Adipocyte (in vitro differentiated cells): ENCODE measurements at regions not wholly inside any gene's neighbourhood (a gene's known extent, or its start where the extent isn't known, plus 50 kb on each side); places are given as distances from the start of the nearest gene placed in this dataset.
"Not testable (repeated sequence)": the region's sequence is repeated elsewhere in the genome, so short reads cannot be mapped to it uniquely, and the experiment has no call there.

ENCODE experiments used
- DNase-seq: peaks from one replicate; pipeline ENCODE4 v3.0.0-alpha.2; 2015; ENCODE audit warnings: low read depth
- H3K27me3 ChIP-seq: replicated peaks from 2 replicates; pipeline ENCODE4 v1.7.0; 2013; ENCODE audit warnings: mild to moderate bottlenecking, low read length, moderate library complexity; ENCODE audit not compliant: control insufficient read depth, insufficient read depth
- H3K36me3 ChIP-seq: 2 replicates; pipeline ENCODE4 v1.7.0; 2013; ENCODE audit warnings: low read length, mild to moderate bottlenecking, moderate library complexity; ENCODE audit not compliant: control insufficient read depth, insufficient read depth, severe bottlenecking
- H3K4me1 ChIP-seq: 2 replicates; pipeline ENCODE4 v1.7.0; 2013; ENCODE audit warnings: mild to moderate bottlenecking, low read length, moderate library complexity; ENCODE audit not compliant: control insufficient read depth, insufficient read depth
- H3K4me3 ChIP-seq: 2 replicates; pipeline ENCODE4 v1.7.0; 2013; ENCODE audit warnings: mild to moderate bottlenecking, low read length, moderate library complexity
- H3K9ac ChIP-seq: 2 replicates; pipeline ENCODE4 v1.7.0; 2013; ENCODE audit warnings: mild to moderate bottlenecking, low read length, moderate library complexity
- H3K9me3 ChIP-seq: 2 replicates; pipeline ENCODE4 v1.7.0; 2013; ENCODE audit warnings: mild to moderate bottlenecking, low read length, moderate library complexity; ENCODE audit not compliant: control insufficient read depth

DNA sequence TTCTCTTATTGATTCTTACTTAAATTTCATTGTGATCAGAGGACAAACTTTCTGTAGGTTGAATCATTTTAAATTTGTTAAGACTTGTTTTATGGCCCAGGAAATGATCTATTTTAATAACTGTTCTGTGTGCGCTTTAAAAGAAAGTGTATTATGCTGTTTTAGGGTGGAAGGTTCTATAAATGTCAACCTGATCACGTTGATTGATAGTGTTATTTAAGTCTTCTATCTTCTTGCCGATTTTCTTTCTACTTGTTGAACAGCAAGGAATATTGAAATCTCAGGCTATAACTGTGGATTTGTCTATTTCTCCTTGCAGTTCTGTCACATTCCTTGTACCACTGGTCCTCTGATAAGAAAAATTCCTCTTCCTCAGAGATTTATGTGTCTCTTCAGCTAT, 112.7 kb downstream of the TANC2 start:
- no peak for DNase-seq
- H3K9ac ChIP-seq, result no peak overlapping the region
- no peaks in the 10 kb centered on the region for H3K4me1 ChIP-seq

GRCh38 chr17:63082273-63082861, 116.3 kb downstream of the TANC2 start:
- H3K4me3 ChIP-seq, result no peak overlapping the region
- no peak overlapping the region for H3K9ac ChIP-seq
- no peaks in the 10 kb centered on the region for H3K36me3 ChIP-seq
- H3K9me3 ChIP-seq, result no peaks in the 10 kb centered on the region
- H3K4me1 ChIP-seq, result no peaks in the 10 kb centered on the region
- H3K27me3 ChIP-seq, result no peaks in the 10 kb centered on the region
- DNase-seq, result peak; percentile 73

More for the DNA sequence above, 112.7 kb downstream of the TANC2 start:
- no peaks in the 10 kb centered on the region for H3K9me3 ChIP-seq
- no peaks in the 10 kb centered on the region for H3K36me3 ChIP-seq
- no peaks in the 10 kb centered on the region for H3K27me3 ChIP-seq
- H3K4me3 ChIP-seq, result no peak overlapping the region

DNA sequence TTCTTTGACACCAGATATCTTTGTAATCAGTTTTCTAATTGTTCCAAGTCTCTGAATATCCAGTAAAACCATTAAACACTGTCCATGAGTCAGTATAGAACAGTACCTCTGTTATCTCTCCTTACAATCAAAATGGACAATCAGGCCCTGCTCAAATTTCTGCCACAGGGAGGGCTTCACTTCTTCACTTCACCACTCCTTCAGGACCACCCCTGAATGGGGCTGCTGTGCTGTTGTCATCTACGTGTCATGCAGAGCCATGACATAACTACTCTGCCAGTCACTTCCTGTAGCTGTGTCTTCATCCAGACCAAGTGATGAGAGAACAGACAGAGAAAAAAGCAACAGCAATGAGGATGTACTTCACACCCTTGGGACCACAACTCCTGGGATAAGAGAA, 116.9 kb downstream of the TANC2 start:
- no peaks in the 10 kb centered on the region for H3K27me3 ChIP-seq
- H3K9ac ChIP-seq, result no peak overlapping the region
- no peaks in the 10 kb centered on the region for H3K9me3 ChIP-seq
- no peaks in the 10 kb centered on the region for H3K4me1 ChIP-seq
- H3K36me3 ChIP-seq, result no peaks in the 10 kb centered on the region
- H3K4me3 ChIP-seq, result no peak overlapping the region
- DNase-seq, result peak; percentile 13

GRCh38 chr17:63086483-63087185, 120.6 kb downstream of the TANC2 start:
- no peak overlapping the region for H3K4me3 ChIP-seq
- H3K9ac ChIP-seq, result no peak overlapping the region
- no peaks in the 10 kb centered on the region for H3K4me1 ChIP-seq
- no peak for DNase-seq
- no peaks in the 10 kb centered on the region for H3K36me3 ChIP-seq
- no peaks in the 10 kb centered on the region for H3K27me3 ChIP-seq
- H3K9me3 ChIP-seq, result no peaks in the 10 kb centered on the region

- not testable (repeated sequence) for H3K4me3 ChIP-seq, H3K4me1 ChIP-seq, H3K9me3 ChIP-seq, H3K9ac ChIP-seq, H3K36me3 ChIP-seq, DNase-seq, H3K27me3 ChIP-seq
These were observed 124.5 kb downstream of the TANC2 start for GRCh38 chr17:63090358-63091114.

DNA sequence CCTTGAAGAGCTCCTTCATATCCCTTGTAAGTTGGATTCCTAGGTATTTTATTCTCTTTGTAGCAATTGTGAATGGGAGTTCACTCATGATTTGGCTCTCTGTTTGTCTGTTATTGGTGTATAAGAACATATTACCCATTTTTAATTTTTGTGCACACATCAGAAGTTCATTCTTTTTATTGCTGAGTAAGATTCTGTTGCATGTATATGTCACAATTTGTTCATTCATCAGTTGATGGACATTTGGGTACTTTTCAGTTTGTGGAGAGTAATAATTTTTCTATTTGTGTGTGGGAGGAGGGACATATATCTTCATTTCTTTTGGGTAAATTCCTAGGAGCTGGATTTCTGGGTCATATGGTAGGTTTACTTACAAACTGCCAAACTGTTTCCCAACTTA, 125.9 kb downstream of the TANC2 start:
- not testable (repeated sequence) for H3K4me3 ChIP-seq, H3K36me3 ChIP-seq, H3K4me1 ChIP-seq, H3K9me3 ChIP-seq, H3K9ac ChIP-seq, DNase-seq, H3K27me3 ChIP-seq

DNA sequence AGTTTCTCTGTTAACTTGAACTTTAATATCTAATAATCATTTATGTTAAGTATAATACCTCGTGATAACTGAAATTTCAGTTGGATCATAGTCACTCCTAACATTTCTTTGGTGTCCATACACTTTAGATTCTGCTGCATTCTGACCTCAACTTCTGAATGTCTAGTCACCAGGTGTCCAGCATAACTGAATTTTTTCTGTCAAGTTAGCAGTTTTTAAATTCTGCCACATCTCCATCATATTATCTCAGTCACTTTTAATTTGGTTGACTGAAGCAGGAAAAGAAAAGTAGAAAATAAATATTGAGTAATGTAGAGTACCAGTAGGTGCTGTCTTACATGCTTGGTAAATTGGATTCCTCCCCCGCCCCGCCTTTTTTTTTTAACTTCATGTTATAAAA, 128.6 kb downstream of the TANC2 start:
- no peak overlapping the region for H3K9ac ChIP-seq
- no peaks in the 10 kb centered on the region for H3K27me3 ChIP-seq
- H3K4me1 ChIP-seq, result peaks cover 7% of the 10 kb centered on the region
- no peak for DNase-seq
- H3K36me3 ChIP-seq, result peaks cover 6% of the 10 kb centered on the region
- H3K9me3 ChIP-seq, result no peaks in the 10 kb centered on the region
- no peak overlapping the region for H3K4me3 ChIP-seq

- peaks cover 6% of the 10 kb centered on the region for H3K36me3 ChIP-seq
- DNase-seq, result no peak
- H3K4me3 ChIP-seq, result no peak overlapping the region
- no peak overlapping the region for H3K9ac ChIP-seq
- H3K9me3 ChIP-seq, result no peaks in the 10 kb centered on the region
- peaks cover 7% of the 10 kb centered on the region for H3K4me1 ChIP-seq
- no peaks in the 10 kb centered on the region for H3K27me3 ChIP-seq
These were observed 129.4 kb downstream of the TANC2 start for GRCh38 chr17:63095459-63095858.

GRCh38 chr17:63095879-63096278, 129.8 kb downstream of the TANC2 start:
- peaks cover 7% of the 10 kb centered on the region for H3K4me1 ChIP-seq
- H3K36me3 ChIP-seq, result peaks cover 6% of the 10 kb centered on the region
- no peak overlapping the region for H3K9ac ChIP-seq
- H3K9me3 ChIP-seq, result no peaks in the 10 kb centered on the region
- no peak overlapping the region for H3K4me3 ChIP-seq
- no peak for DNase-seq
- no peaks in the 10 kb centered on the region for H3K27me3 ChIP-seq

- no peaks in the 10 kb centered on the region for H3K27me3 ChIP-seq
- H3K36me3 ChIP-seq, result peaks cover 6% of the 10 kb centered on the region
- H3K9ac ChIP-seq, result no peak overlapping the region
- H3K4me1 ChIP-seq, result peaks cover 7% of the 10 kb centered on the region
- no peak overlapping the region for H3K4me3 ChIP-seq
- peak; percentile 39 for DNase-seq
- no peaks in the 10 kb centered on the region for H3K9me3 ChIP-seq
These were observed 130.4 kb downstream of the TANC2 start for GRCh38 chr17:63096426-63096825.

DNA sequence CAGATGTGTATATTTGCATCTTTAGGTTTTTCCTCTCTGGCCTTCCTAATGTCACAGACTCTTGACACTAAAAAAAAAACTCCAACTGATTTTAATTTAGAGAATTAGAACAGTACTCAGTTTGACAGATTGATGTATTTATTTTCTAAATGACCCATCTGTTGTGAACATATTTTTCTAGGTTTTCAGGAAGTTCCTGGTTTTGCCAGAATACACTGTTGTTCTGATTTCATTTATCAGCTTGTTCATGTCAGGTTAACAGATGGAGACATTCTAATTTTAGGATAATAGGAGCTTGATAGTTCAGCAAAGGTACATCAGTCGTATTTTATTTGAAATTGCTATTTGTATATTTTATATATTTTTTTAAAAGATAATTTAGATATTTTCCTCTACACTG, 133.4 kb downstream of the TANC2 start:
- Histone ChIP-seq H3K9me3 (no peaks in the 10 kb centered on the region), H3K4me3 (no peak overlapping the region), H3K36me3 (peaks cover 6% of the 10 kb centered on the region), H3K27me3 (no peaks in the 10 kb centered on the region), H3K4me1 (peaks cover 7% of the 10 kb centered on the region), H3K9ac (no peak overlapping the region)
- DNase-seq, result no peak
